ENCODE measurements at regions not wholly inside any gene's neighbourhood (a gene's known extent, or its start where the extent isn't known, plus 50 kb on each side); places are given as distances from the start of the nearest gene placed in this dataset.
"Not testable (repeated sequence)": the region's sequence is repeated elsewhere in the genome, so short reads cannot be mapped to it uniquely, and the experiment has no call there.

- ATAC-seq; H3K27ac ChIP-seq; H3K4me3 ChIP-seq; H3K9me3 ChIP-seq; H3K4me1 ChIP-seq; in situ Hi-C loops (cut with MboI; ENCODE audit: low sequenced_read_pairs in 4 of 4); intact Hi-C loops (cut with DNase I; ENCODE audit: low total_unique reads); H3K27me3 ChIP-seq; DNase-seq; H3K36me3 ChIP-seq: not testable (repeated sequence)
Observed at GRCh38 chr7:56697058-56697457, 435.2 kb downstream of the ZNF479 start.

GRCh38 chr7:56686276-56686859 is 445.9 kb downstream of the ZNF479 start:
- Histone ChIP-seq H3K36me3 (no peaks in the 10 kb centered on the region), H3K9me3 (peaks cover 0 to 17% (median 5%) of the 10 kb centered on the region in 3 donors), H3K27me3 (no peaks in the 10 kb centered on the region), H3K4me1 (no peaks in the 10 kb centered on the region), H3K4me3 (no peak overlapping the region), H3K27ac (no peak overlapping the region)
- TF ChIP-seq CTCF (IDR thresholded peaks at IDR 0.05 in 4 of 5, conservative IDR thresholded peaks at IDR 0.05 in 1 of 5): no peak
- no peak for TF ChIP-seq POLR2A (IDR thresholded peaks at IDR 0.05)
- no peak for ATAC-seq
- no peak for DNase-seq
- in situ Hi-C loops (cut with MboI; ENCODE audit: low sequenced_read_pairs in 4 of 4): no loop called here
- intact Hi-C loops (cut with DNase I; ENCODE audit: low total_unique reads): no loop called here

- H3K36me3 ChIP-seq: no peaks in the 10 kb centered on the region
- no peaks in the 10 kb centered on the region for H3K4me1 ChIP-seq
- TF ChIP-seq POLR2A (IDR thresholded peaks at IDR 0.05) (no peak), CTCF (IDR thresholded peaks at IDR 0.05 in 4 of 5, conservative IDR thresholded peaks at IDR 0.05 in 1 of 5) (no peak)
- H3K27ac ChIP-seq: no peak overlapping the region
- H3K9me3 ChIP-seq: peaks cover 0 to 10% (median 0%) of the 10 kb centered on the region in 3 donors
- H3K4me3 ChIP-seq: no peak overlapping the region
- ATAC-seq (no peak), DNase-seq (no peak)
- intact Hi-C loops (cut with DNase I; ENCODE audit: low total_unique reads): no loop called here
- no peaks in the 10 kb centered on the region for H3K27me3 ChIP-seq
- in situ Hi-C loops (cut with MboI; ENCODE audit: low sequenced_read_pairs in 4 of 4): no loop called here
Observed at GRCh38 chr7:56639173-56639746, 493.0 kb downstream of the ZNF479 start.

GRCh38 chr7:56609852-56610355 is 493.7 kb upstream of the NUPR2 start:
- in situ Hi-C loops (cut with MboI; ENCODE audit: low sequenced_read_pairs in 4 of 4) (no loop called here), intact Hi-C loops (cut with DNase I; ENCODE audit: low total_unique reads) (no loop called here)
- Histone ChIP-seq H3K4me1 (no peaks in the 10 kb centered on the region), H3K27me3 (no peaks in the 10 kb centered on the region), H3K9me3 (no peaks in the 10 kb centered on the region), H3K36me3 (no peaks in the 10 kb centered on the region), H3K4me3 (no peak overlapping the region), H3K27ac (no peak overlapping the region)
- no peak for TF ChIP-seq CTCF (IDR thresholded peaks at IDR 0.05 in 4 of 5, conservative IDR thresholded peaks at IDR 0.05 in 1 of 5)
- ATAC-seq (no peak), DNase-seq (no peak)

- H3K9me3 ChIP-seq: no peaks in the 10 kb centered on the region
- in situ Hi-C loops (cut with MboI; ENCODE audit: low sequenced_read_pairs in 4 of 4) (no loop called here), intact Hi-C loops (cut with DNase I; ENCODE audit: low total_unique reads) (no loop called here)
- H3K4me1 ChIP-seq: no peaks in the 10 kb centered on the region
- no peaks in the 10 kb centered on the region for H3K27me3 ChIP-seq
- H3K36me3 ChIP-seq: no peaks in the 10 kb centered on the region
- no peak overlapping the region for H3K27ac ChIP-seq
- TF ChIP-seq POLR2A (IDR thresholded peaks at IDR 0.05) (no peak), CTCF (IDR thresholded peaks at IDR 0.05 in 4 of 5, conservative IDR thresholded peaks at IDR 0.05 in 1 of 5) (no peak)
- ATAC-seq (no peak), DNase-seq (no peak)
- H3K4me3 ChIP-seq: no peak overlapping the region
Observed at GRCh38 chr7:56605146-56605545, 488.9 kb upstream of the NUPR2 start.
